IPS-15b (cell line): ENCODE measurements at regions not wholly inside any gene's neighbourhood (a gene's known extent, or its start where the extent isn't known, plus 50 kb on each side); places are given as distances from the start of the nearest gene placed in this dataset.

Experiments
- H3K27me3 ChIP-seq: one replicate; pipeline ENCODE4 v1.6.1; 2013; ENCODE audit warnings: low read length; ENCODE audit not compliant: control insufficient read depth, insufficient read depth
- H3K36me3 ChIP-seq: one replicate; pipeline ENCODE4 v1.6.1; 2013; ENCODE audit warnings: low read length; ENCODE audit not compliant: control insufficient read depth, insufficient read depth
- H3K4me1 ChIP-seq: one replicate; pipeline ENCODE4 v1.6.1; 2013; ENCODE audit warnings: mild to moderate bottlenecking, low read length; ENCODE audit not compliant: control insufficient read depth, insufficient read depth
- H3K4me3 ChIP-seq: one replicate; pipeline ENCODE4 v1.5.1; 2013; ENCODE audit warnings: low read depth, low read length
- H3K9ac ChIP-seq: one replicate; pipeline ENCODE4 v1.6.1; 2013; ENCODE audit warnings: low read depth, mild to moderate bottlenecking, low read length
- H3K9me3 ChIP-seq: one replicate; pipeline ENCODE4 v1.6.1; 2013; ENCODE audit warnings: mild to moderate bottlenecking, low read length; ENCODE audit not compliant: control insufficient read depth, insufficient read depth

- Histone ChIP-seq H3K36me3 (no peaks in the 10 kb centered on the region), H3K27me3 (peaks cover 19% of the 10 kb centered on the region), H3K4me3 (no peak overlapping the region), H3K9me3 (no peaks in the 10 kb centered on the region), H3K9ac (no peak overlapping the region), H3K4me1 (peaks cover under 1% of the 10 kb centered on the region)
Observed at GRCh38 chr7:34362621-34363020, 295.4 kb upstream of the NPSR1 start.

- Histone ChIP-seq H3K9ac (no peak overlapping the region), H3K4me1 (no peaks in the 10 kb centered on the region), H3K27me3 (peaks cover 4% of the 10 kb centered on the region), H3K4me3 (no peak overlapping the region), H3K9me3 (no peaks in the 10 kb centered on the region), H3K36me3 (no peaks in the 10 kb centered on the region)
Observed at GRCh38 chr7:34364130-34364529, 293.9 kb upstream of the NPSR1 start.

DNA sequence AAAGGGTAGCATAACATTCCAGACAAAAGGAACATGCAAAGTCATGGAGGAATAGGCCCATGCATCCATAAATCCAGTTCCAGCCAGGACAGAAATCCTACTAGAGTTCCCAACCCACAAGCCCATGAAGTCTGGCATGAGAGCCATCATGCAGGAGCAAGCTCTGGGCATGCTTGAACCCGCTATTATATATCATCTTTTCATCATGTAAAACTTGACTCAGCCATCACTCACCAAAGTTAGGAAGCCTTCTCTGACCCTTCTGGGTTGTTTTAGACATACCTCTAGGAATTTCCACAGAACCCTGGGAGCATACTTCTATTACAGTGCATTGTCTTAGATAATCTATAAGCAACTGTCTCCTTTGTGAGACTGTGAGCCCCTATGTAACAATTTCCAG is 293.0 kb upstream of the NPSR1 start:
- Histone ChIP-seq H3K36me3 (no peaks in the 10 kb centered on the region), H3K4me3 (no peak overlapping the region), H3K9ac (no peak overlapping the region), H3K9me3 (no peaks in the 10 kb centered on the region), H3K27me3 (no peaks in the 10 kb centered on the region), H3K4me1 (no peaks in the 10 kb centered on the region)

- Histone ChIP-seq H3K27me3 (no peaks in the 10 kb centered on the region), H3K36me3 (no peaks in the 10 kb centered on the region), H3K4me1 (no peaks in the 10 kb centered on the region), H3K9me3 (no peaks in the 10 kb centered on the region), H3K4me3 (no peak overlapping the region), H3K9ac (no peak overlapping the region)
Observed at GRCh38 chr7:34365611-34366010, 292.4 kb upstream of the NPSR1 start.

GRCh38 chr7:34371922-34372321 is 286.1 kb upstream of the NPSR1 start:
- Histone ChIP-seq H3K4me1 (no peaks in the 10 kb centered on the region), H3K9me3 (no peaks in the 10 kb centered on the region), H3K36me3 (no peaks in the 10 kb centered on the region), H3K4me3 (no peak overlapping the region), H3K9ac (no peak overlapping the region), H3K27me3 (no peaks in the 10 kb centered on the region)

- no peak overlapping the region for H3K9ac ChIP-seq
- H3K4me1 ChIP-seq, result no peaks in the 10 kb centered on the region
- H3K36me3 ChIP-seq, result no peaks in the 10 kb centered on the region
- no peaks in the 10 kb centered on the region for H3K27me3 ChIP-seq
- H3K9me3 ChIP-seq, result no peaks in the 10 kb centered on the region
- no peak overlapping the region for H3K4me3 ChIP-seq
Observed at GRCh38 chr7:34373940-34374339, 284.1 kb upstream of the NPSR1 start.

GRCh38 chr7:34382166-34382893 is 275.7 kb upstream of the NPSR1 start:
- H3K36me3 ChIP-seq, result no peaks in the 10 kb centered on the region
- no peaks in the 10 kb centered on the region for H3K4me1 ChIP-seq
- H3K9ac ChIP-seq, result no peak overlapping the region
- no peak overlapping the region for H3K4me3 ChIP-seq
- H3K27me3 ChIP-seq, result no peaks in the 10 kb centered on the region
- peaks cover 5% of the 10 kb centered on the region for H3K9me3 ChIP-seq

DNA sequence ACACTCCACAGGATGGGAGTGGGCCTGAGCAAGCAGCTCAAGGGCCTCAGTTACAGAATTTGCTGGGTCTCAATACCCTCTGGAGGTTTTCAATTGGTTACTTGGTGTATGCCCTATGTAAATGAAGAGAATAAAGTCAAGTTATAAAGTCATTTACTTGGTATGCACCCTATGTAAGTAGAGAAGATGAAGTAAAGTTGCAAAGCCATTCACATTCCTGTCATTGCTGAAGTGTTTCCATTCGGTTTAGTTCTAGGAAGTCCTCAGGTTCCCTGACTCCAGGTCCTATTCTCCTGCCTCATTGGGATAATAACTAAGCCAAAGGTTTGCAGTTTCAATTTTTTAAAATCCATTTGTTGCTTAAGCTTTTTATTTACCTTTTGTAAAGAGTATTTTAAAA is 272.6 kb upstream of the NPSR1 start:
- Histone ChIP-seq H3K36me3 (no peaks in the 10 kb centered on the region), H3K9me3 (peaks cover 5% of the 10 kb centered on the region), H3K9ac (no peak overlapping the region), H3K4me1 (no peaks in the 10 kb centered on the region), H3K4me3 (no peak overlapping the region), H3K27me3 (no peaks in the 10 kb centered on the region)

DNA sequence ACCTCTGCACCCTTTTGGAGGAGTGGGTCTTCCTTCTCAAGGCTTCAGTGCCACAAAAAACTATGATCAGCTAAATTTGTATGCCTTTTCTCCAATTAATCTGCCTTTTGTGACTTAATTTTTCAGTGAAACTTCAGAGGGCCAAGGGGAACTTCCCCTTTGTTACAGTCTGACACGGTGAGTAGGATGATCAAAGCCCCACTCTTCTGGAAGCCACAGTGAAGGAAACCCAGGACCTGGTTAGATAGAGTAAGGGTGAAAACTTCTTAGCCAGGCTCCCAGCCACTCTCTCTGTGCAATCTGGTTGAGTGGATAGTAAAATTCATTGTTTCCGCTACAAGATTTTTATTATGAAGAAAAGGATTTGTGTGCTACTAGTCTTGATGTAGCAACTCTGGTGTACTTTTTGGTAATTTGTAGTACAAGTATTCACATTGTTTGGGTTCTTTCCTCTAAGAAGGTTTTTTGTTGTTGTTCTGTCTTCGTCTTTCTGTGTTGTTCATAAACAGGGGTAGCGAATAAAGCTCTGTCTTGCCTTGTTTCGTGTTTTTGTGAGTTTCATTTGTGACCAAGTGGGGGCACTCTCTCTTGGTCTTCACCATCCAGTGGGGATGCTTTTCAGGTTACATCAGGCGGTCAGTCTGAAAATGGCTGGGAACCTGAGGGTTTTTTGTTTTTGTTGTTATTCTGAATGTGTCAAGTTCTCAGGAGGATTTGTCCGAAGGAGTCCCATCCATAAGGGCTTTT is 268.5 kb upstream of the NPSR1 start:
- Histone ChIP-seq H3K4me3 (no peak overlapping the region), H3K27me3 (no peaks in the 10 kb centered on the region), H3K36me3 (no peaks in the 10 kb centered on the region), H3K9ac (no peak overlapping the region), H3K4me1 (peaks cover 11% of the 10 kb centered on the region), H3K9me3 (no peaks in the 10 kb centered on the region)

DNA sequence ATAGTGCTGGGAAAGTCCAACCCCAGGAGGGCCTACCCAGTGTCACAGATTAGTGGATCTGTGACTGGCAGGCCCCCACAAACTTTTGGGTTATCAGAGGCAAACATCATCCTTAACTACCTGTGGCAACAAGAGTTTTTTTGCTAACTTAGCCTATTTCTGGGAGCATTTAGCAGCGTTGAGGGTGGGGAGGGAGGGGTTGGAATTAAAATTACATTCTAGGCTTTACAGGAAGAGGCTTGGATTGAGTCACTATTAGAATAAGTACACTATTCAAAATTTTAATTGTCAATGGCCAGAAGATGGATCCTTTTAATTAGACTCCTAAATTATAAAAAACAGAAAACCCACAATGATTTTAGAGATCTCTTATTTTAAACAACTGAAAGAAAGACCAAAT is 267.9 kb upstream of the NPSR1 start:
- H3K9ac ChIP-seq, result no peak overlapping the region
- no peak overlapping the region for H3K4me3 ChIP-seq
- no peaks in the 10 kb centered on the region for H3K9me3 ChIP-seq
- no peaks in the 10 kb centered on the region for H3K36me3 ChIP-seq
- peaks cover 15% of the 10 kb centered on the region for H3K4me1 ChIP-seq
- no peaks in the 10 kb centered on the region for H3K27me3 ChIP-seq

DNA sequence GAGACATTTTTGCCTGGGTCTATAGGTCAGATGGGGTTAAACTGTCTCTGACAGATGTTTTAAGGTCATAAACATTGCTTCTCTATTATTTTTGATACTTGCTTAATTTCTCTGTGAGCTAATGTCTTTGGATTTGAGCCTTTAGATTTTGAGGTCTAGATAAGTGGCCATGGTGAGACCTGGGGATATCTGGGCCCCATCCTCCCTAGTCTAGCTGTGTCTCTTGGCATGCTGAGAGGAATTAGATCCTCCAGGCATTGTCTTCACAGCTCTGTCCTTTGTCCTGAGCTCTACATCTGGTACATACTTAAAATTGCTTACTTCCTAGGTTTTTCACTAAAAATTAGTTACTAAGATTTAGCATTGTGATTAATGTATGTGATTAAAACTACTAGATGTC is 265.0 kb upstream of the NPSR1 start:
- no peak overlapping the region for H3K9ac ChIP-seq
- H3K27me3 ChIP-seq, result no peaks in the 10 kb centered on the region
- H3K36me3 ChIP-seq, result no peaks in the 10 kb centered on the region
- H3K9me3 ChIP-seq, result no peaks in the 10 kb centered on the region
- H3K4me1 ChIP-seq, result peaks cover 15% of the 10 kb centered on the region
- H3K4me3 ChIP-seq, result no peak overlapping the region

DNA sequence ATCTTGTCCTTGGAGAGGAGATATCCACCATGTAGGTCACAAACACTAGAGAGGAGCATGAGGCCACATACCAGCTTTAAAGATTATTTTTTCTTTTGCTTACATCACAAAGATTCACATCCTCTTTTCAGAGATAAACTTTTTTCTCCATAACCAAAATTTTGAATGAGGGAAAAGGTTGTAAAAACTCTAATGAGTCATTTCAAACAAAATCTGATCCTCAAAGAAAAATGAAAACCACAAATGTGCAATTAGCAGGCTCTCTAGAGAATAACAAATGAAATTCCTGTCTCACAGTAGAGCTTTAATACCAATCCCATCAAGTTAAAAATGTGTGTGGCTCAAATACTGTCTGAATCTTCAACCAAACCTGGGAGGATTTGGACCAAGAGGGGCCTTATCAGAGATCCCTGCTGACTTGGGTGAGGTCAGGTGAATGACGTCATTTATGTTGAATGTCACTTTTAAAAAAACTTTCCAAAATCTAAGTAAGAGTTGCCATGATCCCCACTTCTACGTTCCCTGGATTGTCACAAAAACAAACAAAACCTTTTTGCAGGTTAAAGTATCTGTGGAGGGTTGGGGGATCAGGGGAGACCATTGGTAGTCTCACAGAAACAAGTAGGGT is 261.5 kb upstream of the NPSR1 start:
- Histone ChIP-seq H3K9ac (no peak overlapping the region), H3K36me3 (no peaks in the 10 kb centered on the region), H3K27me3 (no peaks in the 10 kb centered on the region), H3K4me3 (no peak overlapping the region), H3K4me1 (peaks cover 15% of the 10 kb centered on the region), H3K9me3 (no peaks in the 10 kb centered on the region)
